SHP77 (cell line): ENCODE measurements at regions not wholly inside any gene's neighbourhood (a gene's known extent, or its start where the extent isn't known, plus 50 kb on each side); places are given as distances from the start of the nearest gene placed in this dataset.
A peak's percentile ranks its signal among the peaks of the same experiment; 100 is the strongest.

Source experiments
- DNase-seq, 2 experiments: peaks; one replicate each; lab custom pipeline; 2025; lab: John Stamatoyannopoulos, UW

DNA sequence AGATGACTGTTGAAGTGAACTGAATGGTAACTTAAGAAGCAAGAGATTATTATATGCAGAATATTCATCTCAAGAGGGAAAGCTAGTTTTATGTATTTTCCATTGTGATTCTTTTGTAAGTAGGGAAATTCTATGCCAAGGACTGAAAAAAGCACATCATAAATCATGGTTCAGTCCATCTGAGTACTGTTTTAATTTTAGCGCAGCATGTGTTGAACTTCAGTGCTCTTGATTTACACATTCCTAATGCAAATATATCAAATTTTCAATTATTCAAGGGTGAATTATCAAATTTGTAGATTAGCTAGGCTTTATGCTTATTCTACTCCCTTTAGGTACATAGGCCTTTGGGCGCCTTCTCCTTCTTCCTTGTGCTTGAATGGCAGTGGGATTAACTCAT is 50.3 kb upstream of the TCF12 start:
- DNase-seq = no peak

- DNase-seq = no peak
These were observed 51.6 kb upstream of the TCF12 start for GRCh38 chr15:56866803-56867202.

- DNase-seq = no peak
These were observed 60.6 kb upstream of the TCF12 start for GRCh38 chr15:56857828-56858227.

DNA sequence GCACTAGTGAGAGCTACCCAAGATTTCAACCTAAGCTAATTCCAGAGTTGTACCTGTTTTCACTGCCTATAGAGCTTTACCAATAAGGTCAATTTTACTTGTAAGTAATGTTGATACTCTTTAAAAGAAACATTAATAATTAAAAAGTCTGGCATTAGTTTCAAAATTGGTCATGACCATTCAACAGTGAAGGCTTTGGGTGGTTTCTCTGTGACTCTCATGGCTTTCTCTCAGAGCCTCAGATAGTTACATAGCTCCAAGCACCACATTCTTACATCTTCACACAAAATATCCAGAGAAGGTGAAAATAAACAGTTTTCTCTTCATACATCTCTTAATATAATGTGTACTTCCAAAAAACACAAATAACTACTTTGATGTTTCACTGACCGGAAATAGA is 61.5 kb upstream of the TCF12 start:
- DNase-seq = no peak

DNA sequence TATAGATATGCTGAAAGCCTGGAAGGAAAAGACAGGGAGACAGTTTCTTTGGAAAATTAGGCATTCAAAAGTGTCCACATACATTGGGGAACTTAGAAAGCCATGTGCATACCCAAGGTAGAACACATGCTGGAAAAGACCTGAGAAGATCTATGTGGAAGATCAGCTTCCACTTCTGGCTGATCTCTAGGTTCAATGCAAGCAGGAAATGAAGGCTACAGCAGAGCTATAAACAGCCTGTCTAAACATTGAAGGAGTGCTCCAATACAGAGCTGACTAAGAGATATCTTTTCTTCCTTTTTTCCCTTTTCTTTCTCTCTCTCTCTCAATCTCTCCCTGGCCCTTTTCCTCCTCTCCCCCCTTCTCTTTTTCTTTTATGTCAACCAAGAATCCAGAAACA is 73.6 kb upstream of the TCF12 start:
- DNase-seq = no peak

GRCh38 chr15:56844471-56844870 is 74.0 kb upstream of the TCF12 start:
- no peak for DNase-seq

DNA sequence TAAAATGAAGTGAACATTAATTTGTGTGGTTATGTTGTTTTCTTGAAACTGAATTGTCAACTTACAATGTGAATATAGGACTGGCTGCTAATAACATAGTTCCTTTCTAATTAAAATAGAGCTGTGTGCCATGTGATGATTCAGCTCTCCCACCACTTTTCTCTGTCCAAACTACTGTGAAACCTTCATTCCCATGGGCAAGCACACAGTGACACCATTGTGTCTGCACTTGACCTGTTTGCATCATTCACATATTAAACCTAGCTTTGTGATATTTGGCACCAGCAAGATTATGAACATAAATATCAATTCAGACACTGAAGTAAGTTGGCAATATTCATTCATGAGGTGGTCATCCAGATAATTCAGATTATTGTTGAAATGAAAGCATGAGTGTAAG is 78.8 kb upstream of the TCF12 start:
- DNase-seq = no peak

GRCh38 chr15:56839099-56839498 is 79.3 kb upstream of the TCF12 start:
- DNase-seq = no peak

DNA sequence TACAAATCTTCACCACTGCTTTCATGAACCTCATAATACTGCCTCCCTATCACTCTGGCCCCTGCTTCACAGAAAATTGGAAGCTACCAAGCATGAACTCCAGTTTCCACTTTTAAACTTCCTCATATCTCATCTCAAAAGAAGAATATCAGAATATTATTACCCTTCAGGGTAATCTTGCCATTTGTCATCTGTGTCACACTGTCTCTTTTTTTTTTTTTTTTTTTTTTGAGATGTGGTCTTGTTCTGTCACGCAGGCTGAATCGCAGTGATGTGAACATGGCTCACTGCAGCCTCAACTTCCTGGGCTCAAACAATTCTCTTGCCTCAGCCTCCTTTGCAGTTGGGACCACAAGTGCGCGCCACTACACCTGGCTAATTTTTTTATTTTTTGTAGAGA is 80.4 kb upstream of the TCF12 start:
- DNase-seq = no peak

GRCh38 chr15:56837273-56837672 is 81.2 kb upstream of the TCF12 start:
- DNase-seq = no peak

DNA sequence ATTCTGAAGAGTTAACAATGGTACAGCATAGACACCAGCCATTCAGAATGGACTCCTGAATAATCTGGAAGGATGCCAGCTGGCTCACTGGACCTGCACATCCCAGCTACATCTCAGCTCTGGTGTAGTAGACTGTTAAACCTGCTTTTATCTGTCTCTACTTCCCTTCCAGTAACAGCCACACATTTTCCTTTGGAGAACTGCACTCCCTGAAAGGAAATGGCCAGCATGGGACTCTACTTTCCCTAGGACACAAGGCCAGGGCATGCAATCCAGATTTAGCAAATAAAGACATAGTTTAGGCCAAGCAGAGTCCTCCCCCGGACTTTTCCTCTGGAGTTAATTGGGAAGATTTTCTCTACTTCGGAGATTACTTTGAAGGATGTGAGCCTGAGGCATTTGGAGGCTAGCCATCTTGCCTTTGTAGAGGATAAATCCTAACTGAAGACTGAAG is 82.7 kb upstream of the TCF12 start:
- peak in 1 of 2 experiments; percentile 48 for DNase-seq

DNA sequence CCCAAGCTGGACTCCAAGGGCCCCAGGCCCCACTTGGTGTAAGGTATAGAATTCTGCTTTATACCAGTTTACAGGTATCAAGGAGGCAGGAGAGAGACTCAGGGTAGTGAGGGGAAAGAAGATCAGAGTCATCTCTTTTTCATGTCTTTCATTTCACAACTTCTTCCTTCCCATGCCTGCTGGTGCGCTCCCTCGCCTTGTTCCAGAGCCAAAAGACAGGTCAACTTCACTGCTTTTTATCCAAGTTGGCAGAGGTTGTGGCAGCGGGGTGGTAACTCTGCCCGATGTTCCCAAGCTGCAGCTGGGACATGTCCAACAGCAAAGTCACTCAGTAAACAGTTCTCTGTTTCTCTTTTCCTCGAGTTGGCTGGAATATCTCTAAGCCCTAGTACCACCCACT is 86.3 kb upstream of the TCF12 start:
- no peak for DNase-seq

GRCh38 chr15:56831467-56832005 is 86.9 kb upstream of the TCF12 start:
- DNase-seq = no peak

- no peak for DNase-seq
These were observed 90.9 kb upstream of the ZNF280D start for GRCh38 chr15:56824175-56824574.

GRCh38 chr15:56821721-56822425 is 88.6 kb upstream of the ZNF280D start:
- peak; percentile 22 to 24 for DNase-seq

DNA sequence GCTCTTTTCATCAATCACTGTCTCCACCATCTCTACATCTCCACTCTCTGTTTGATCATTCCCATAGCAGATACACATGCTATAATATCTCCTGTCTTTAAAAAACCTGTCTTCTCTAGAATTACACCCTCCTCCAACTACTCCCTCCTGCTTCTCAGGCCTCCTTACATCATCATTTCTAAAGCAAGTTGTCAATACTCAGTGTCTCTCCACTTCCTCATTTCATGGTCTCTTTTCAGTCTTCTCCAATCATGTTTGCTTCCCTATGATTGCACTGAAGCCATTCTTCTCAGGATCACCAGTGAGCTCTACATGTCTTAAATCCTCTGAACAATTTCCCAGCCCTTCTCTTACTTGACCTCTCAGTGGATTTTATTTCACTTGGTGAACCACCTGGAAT is 87.0 kb upstream of the ZNF280D start:
- DNase-seq = no peak

GRCh38 chr15:56817321-56818080 is 84.2 kb upstream of the ZNF280D start:
- no peak for DNase-seq

DNA sequence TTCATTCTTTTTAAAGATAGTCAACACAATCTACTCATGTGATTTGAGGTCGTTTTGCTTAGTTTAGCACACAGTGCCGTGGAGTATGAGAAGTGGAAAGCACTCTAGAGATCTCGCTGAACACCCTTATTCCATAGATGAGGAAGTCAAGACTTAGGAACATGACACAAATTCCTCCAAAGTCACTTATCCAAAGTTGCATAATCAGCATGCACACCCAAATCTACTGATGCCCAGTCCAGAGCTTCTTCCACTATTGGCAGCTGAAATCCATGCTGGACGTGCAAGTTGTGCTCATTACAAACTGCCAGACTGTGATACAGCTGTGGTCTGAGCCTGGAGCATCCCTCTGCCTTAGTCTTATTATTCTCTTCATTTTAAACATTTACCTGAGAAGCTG is 83.5 kb upstream of the ZNF280D start:
- DNase-seq = no peak

DNA sequence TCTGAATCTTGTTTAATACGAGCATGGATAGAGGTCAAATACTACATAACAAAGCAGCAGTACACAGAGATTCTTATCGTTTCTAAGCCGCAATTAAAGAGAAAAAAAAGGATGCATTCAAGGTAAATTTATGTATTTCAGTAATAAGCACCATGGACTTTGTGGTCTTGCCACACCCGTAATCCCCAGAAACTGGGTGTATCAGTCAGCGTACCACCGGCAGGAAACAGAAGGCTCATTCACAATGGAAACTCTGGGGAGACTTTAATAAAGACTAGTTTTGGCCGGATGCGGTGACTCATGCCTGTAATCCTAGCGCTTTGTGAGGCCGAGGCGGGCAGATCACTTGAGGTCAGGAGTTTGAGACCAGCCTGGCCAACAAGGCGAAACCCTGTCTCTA is 81.9 kb upstream of the ZNF280D start:
- DNase-seq = no peak

- DNase-seq = no peak
These were observed 81.1 kb upstream of the ZNF280D start for GRCh38 chr15:56814429-56814828.

DNA sequence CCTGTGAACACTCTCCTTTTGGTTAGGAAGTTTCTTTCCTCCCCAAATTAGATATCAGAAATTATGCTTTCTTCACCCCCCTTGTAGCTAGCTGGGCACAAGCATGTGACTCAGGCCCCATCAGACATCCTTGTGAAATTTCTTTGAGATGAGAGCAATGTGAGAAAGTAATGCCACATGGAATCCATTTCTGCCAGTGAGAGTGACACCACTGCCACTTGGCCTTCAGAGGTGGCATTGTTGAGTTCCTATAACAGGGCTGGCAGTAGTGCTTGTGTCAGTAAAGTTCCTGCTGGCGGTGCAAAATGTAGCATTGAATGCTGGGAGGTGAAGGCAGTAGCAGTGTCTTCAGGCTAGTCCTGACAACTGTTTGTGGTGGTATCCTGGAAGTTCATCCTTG is 80.7 kb upstream of the ZNF280D start:
- no peak for DNase-seq

GRCh38 chr15:56812961-56813360 is 79.7 kb upstream of the ZNF280D start:
- no peak for DNase-seq

DNA sequence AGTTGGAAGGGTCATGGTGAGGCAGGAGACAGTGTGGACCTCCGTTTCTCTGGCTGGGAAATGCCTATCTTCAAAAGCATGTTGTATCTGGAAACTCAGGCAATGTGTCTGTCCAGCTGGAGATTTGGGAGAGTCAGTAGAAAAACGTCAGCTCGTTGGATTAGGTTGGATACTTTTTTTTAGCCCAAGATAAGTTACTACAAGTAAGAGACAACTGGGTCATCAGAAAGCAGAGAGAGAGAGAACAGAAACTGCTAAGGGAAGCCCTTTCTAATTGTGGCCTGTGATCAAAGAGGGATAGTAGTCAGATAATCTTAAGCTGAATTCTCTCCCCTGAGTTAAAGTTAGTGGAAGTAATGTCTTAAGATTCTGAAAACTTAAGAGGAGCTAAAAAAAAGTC is 78.9 kb upstream of the ZNF280D start:
- DNase-seq = no peak
